ENCODE measurements at regions not wholly inside any gene's neighbourhood (a gene's known extent, or its start where the extent isn't known, plus 50 kb on each side); places are given as distances from the start of the nearest gene placed in this dataset.
"Not testable (repeated sequence)": the region's sequence is repeated elsewhere in the genome, so short reads cannot be mapped to it uniquely, and the experiment has no call there.

DNA sequence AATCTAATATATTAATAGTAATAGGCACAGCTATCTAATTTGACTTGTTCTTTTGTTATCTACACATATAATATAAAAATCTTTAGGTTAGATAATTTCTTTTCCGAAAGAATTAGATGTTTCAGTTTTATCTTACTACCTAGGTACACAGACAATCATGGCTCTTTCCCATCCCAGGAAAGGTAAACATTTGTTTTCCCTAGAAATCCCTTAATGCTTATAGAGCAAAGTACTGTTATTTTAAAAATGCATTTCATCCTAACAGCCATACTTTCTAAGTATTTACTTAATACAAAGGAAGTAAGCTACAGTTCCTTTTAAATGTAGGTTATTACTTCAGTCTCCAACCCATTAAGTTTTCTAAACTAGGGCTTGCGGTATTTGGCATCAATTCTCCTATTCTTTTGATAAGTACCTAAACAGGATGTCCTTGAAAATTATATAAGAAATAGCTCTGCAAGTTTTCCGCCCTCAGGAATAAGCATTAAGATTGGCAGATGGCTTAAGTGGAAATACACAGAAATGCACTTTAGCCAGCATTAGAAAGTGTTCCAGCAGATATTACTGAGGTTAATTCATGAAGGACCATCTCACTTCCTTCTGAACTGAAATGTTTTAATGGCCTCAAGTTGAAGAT lies 616.2 kb upstream of the SPRY2 start:
- H3K9ac ChIP-seq (ENCODE audit: low read length in 2 of 2), result no peak overlapping the region
- no peak overlapping the region for H3K4me3 ChIP-seq (ENCODE audit: low read length in 2 of 2)
- no peaks in the 10 kb centered on the region for H3K9me3 ChIP-seq (ENCODE audit: control insufficient read depth in 2 of 2, low read length in 2 of 2)
- H3K27me3 ChIP-seq (ENCODE audit: control insufficient read depth in 1 of 2, insufficient read depth in 2 of 2, low read length in 2 of 2), result no peaks in the 10 kb centered on the region
- no peak overlapping the region for H3K27ac ChIP-seq (ENCODE audit: low read length)
- no peaks in the 10 kb centered on the region for H3K4me1 ChIP-seq (ENCODE audit: control insufficient read depth, insufficient read depth, low read length)
- no peaks in the 10 kb centered on the region for H3K36me3 ChIP-seq (ENCODE audit: control insufficient read depth in 2 of 2, insufficient read depth in 2 of 2, low read length in 2 of 2)

DNA sequence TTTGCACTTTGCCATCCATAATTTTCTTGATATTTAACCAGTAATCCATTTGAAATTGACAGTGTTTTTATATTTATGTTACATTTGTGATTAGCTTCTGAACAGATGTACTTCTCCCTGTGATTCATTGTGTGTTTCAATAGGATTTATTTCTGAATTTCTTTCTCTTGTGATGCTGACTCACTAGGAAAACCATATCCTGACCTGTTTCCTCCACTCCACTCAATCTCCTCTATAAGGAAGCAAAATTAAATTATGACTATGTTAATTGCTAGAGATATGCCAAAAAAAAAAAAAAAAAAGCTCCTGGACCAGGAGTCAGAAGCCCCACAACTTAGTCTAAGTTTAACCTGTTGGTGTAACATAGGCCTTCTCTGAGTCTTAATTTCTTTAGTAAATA lies 614.6 kb upstream of the SPRY2 start:
- no peaks in the 10 kb centered on the region for H3K36me3 ChIP-seq (ENCODE audit: control insufficient read depth in 2 of 2, insufficient read depth in 2 of 2, low read length in 2 of 2)
- H3K27ac ChIP-seq (ENCODE audit: low read length), result no peak overlapping the region
- H3K4me3 ChIP-seq (ENCODE audit: low read length in 2 of 2), result no peak overlapping the region
- H3K4me1 ChIP-seq (ENCODE audit: control insufficient read depth, insufficient read depth, low read length), result no peaks in the 10 kb centered on the region
- H3K9me3 ChIP-seq (ENCODE audit: control insufficient read depth in 2 of 2, low read length in 2 of 2), result no peaks in the 10 kb centered on the region
- H3K27me3 ChIP-seq (ENCODE audit: control insufficient read depth in 1 of 2, insufficient read depth in 2 of 2, low read length in 2 of 2), result no peaks in the 10 kb centered on the region
- H3K9ac ChIP-seq (ENCODE audit: low read length in 2 of 2), result no peak overlapping the region

DNA sequence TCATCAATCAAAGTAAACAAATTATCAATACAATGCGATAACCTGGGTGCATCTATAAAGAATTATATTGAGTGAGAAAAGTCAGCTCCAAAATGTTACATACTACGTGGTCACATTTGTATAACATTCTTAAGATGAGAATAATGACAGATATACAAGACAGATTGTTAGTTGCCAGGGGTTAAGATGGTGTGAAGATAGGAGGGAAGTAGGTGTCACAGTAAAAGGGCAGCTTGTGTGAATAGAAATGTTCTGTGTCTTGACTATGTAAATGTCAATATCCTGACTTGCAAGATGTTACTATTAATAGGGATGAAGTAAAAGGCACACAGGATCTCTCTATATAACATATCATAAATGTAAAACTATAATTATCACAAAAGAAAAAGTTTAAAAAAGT lies 611.2 kb upstream of the SPRY2 start:
- Histone ChIP-seq H3K4me1 (ENCODE audit: control insufficient read depth, insufficient read depth, low read length) (no peaks in the 10 kb centered on the region), H3K27ac (ENCODE audit: low read length) (no peak overlapping the region), H3K4me3 (ENCODE audit: low read length in 2 of 2) (no peak overlapping the region), H3K9me3 (ENCODE audit: control insufficient read depth in 2 of 2, low read length in 2 of 2) (no peaks in the 10 kb centered on the region), H3K27me3 (ENCODE audit: control insufficient read depth in 1 of 2, insufficient read depth in 2 of 2, low read length in 2 of 2) (no peaks in the 10 kb centered on the region), H3K9ac (ENCODE audit: low read length in 2 of 2) (no peak overlapping the region), H3K36me3 (ENCODE audit: control insufficient read depth in 2 of 2, insufficient read depth in 2 of 2, low read length in 2 of 2) (no peaks in the 10 kb centered on the region)

DNA sequence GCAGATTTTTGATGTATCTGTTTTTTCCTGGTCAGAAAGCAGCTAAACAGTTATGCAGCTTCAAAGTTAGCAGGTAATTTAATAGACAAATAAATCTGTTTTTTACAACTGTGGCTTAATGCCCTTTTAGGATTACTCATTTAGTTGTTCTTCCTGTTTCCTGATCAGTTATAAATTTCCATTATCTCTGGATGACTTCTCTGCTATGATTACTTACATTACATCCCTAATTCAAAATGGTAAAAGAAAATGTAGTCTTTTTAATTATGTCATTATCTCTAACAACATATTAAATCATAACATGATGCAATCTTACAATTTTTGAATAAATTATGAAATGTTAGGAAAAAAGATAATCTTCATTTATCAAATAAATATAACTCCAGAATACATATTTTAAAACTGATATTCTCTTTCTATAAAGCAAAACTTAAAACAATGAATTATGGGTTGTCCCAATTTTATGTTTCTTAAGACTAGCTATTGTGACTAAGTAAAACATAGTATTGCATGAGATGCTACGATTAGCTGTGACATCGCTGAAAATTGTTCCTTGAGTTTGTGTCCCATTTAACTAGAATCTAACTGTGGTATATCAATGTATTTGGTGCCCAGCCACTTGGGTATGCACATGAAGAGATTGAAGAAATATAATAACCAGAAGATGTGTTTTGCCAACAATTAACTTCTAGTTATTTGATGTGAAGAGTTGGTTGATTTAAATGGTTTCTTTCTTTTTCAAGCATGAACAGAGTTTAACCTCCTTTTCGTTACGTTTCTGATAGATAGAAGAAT lies 605.3 kb upstream of the SPRY2 start:
- Histone ChIP-seq H3K4me1 (ENCODE audit: control insufficient read depth, insufficient read depth, low read length) (no peaks in the 10 kb centered on the region), H3K9ac (ENCODE audit: low read length in 2 of 2) (no peak overlapping the region), H3K27me3 (ENCODE audit: control insufficient read depth in 1 of 2, insufficient read depth in 2 of 2, low read length in 2 of 2) (no peaks in the 10 kb centered on the region), H3K36me3 (ENCODE audit: control insufficient read depth in 2 of 2, insufficient read depth in 2 of 2, low read length in 2 of 2) (no peaks in the 10 kb centered on the region), H3K9me3 (ENCODE audit: control insufficient read depth in 2 of 2, low read length in 2 of 2) (no peaks in the 10 kb centered on the region), H3K4me3 (ENCODE audit: low read length in 2 of 2) (no peak overlapping the region), H3K27ac (ENCODE audit: low read length) (no peak overlapping the region)

DNA sequence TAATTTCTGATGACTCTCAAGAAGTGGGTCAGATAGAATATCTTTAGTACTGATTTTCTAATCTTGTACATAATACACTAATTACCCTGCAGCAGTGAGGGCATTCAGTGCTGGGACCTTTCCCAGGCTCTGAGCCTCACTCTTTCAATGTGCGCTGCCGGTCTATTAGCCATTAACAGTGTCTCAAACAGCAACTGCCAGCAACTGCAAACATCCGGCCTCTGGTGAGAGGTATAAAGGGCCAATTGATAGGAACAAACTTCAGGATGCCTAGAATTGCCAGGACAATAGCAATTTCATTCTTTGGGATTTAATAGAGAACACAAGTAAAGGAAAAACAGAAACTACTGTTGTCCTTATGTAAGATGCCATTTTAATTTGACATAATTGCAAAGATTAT lies 604.4 kb upstream of the SPRY2 start:
- no peak overlapping the region for H3K9ac ChIP-seq (ENCODE audit: low read length in 2 of 2)
- no peaks in the 10 kb centered on the region for H3K36me3 ChIP-seq (ENCODE audit: control insufficient read depth in 2 of 2, insufficient read depth in 2 of 2, low read length in 2 of 2)
- H3K27me3 ChIP-seq (ENCODE audit: control insufficient read depth in 1 of 2, insufficient read depth in 2 of 2, low read length in 2 of 2), result no peaks in the 10 kb centered on the region
- H3K4me3 ChIP-seq (ENCODE audit: low read length in 2 of 2), result no peak overlapping the region
- H3K9me3 ChIP-seq (ENCODE audit: control insufficient read depth in 2 of 2, low read length in 2 of 2), result no peaks in the 10 kb centered on the region
- H3K27ac ChIP-seq (ENCODE audit: low read length), result no peak overlapping the region
- H3K4me1 ChIP-seq (ENCODE audit: control insufficient read depth, insufficient read depth, low read length), result no peaks in the 10 kb centered on the region

DNA sequence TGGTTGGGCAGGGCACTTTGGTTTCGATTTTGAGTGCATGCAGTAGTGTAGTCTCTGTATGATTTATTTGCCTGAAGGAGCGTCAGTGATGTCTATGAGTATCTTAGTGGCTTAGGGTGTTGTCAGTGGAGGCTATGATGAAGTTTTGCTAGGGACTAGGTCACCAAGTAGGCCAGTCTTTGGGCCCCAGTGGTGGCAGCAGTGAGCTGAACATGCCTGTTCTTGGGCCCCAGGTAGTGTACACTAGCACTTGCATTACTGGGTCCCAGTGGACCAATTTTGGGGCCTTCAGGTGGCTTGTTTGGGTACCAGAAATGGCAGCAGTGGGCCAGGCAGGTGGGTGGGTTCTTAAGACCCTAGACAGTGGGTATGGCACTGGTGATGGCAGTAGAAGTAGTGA lies 598.7 kb upstream of the SPRY2 start:
- no peak overlapping the region for H3K27ac ChIP-seq (ENCODE audit: low read length)
- no peaks in the 10 kb centered on the region for H3K27me3 ChIP-seq (ENCODE audit: control insufficient read depth in 1 of 2, insufficient read depth in 2 of 2, low read length in 2 of 2)
- H3K4me1 ChIP-seq (ENCODE audit: control insufficient read depth, insufficient read depth, low read length), result no peaks in the 10 kb centered on the region
- H3K36me3 ChIP-seq (ENCODE audit: control insufficient read depth in 2 of 2, insufficient read depth in 2 of 2, low read length in 2 of 2), result no peaks in the 10 kb centered on the region
- no peak overlapping the region for H3K9ac ChIP-seq (ENCODE audit: low read length in 2 of 2)
- no peaks in the 10 kb centered on the region for H3K9me3 ChIP-seq (ENCODE audit: control insufficient read depth in 2 of 2, low read length in 2 of 2)
- no peak overlapping the region for H3K4me3 ChIP-seq (ENCODE audit: low read length in 2 of 2)

DNA sequence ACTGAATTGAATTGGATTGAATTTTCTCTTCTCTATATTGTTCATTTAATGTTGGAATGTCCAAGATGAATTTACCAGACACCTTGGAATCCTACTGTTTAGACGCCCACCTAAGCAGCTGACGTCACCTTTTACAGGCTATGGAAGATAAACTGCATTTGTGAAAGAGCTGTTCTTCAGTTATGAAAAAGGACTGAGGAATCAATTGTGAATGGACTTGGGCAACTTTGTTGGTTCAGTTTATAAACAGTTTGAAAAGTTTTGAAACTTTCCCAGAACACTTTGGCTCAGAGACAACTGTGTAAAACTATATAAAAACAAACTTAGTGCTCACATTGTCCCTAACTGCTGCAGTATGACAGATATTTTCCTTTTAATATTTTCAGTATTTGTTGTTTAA lies 590.8 kb upstream of the SPRY2 start:
- H3K9ac ChIP-seq (ENCODE audit: low read length in 2 of 2), result no peak overlapping the region
- no peak overlapping the region for H3K27ac ChIP-seq (ENCODE audit: low read length)

DNA sequence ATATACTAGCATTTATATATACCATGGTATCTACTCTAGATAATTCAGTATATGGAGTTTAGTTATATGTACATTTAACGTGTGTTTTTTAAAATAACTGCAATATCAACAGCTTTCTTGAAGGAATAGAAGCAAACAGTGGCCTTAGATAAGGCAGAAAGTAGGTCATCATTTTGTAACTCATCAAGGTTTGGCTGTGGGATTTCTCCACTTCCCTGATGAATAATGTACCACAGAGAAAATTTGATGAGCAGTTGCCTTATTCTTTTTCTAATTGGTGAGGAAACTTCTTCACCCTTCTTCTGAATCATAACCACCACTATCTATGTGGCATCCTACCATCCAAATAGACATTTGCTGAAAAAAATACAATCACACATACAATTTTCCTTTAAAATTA lies 590.2 kb upstream of the SPRY2 start:
- Histone ChIP-seq H3K36me3 (ENCODE audit: control insufficient read depth in 2 of 2, insufficient read depth in 2 of 2, low read length in 2 of 2) (no peaks in the 10 kb centered on the region), H3K4me3 (ENCODE audit: low read length in 2 of 2) (no peak overlapping the region), H3K27me3 (ENCODE audit: control insufficient read depth in 1 of 2, insufficient read depth in 2 of 2, low read length in 2 of 2) (no peaks in the 10 kb centered on the region), H3K4me1 (ENCODE audit: control insufficient read depth, insufficient read depth, low read length) (no peaks in the 10 kb centered on the region), H3K9ac (ENCODE audit: low read length in 2 of 2) (no peak overlapping the region), H3K9me3 (ENCODE audit: control insufficient read depth in 2 of 2, low read length in 2 of 2) (no peaks in the 10 kb centered on the region), H3K27ac (ENCODE audit: low read length) (no peak overlapping the region)

More for the DNA sequence above, 590.8 kb upstream of the SPRY2 start:
- Histone ChIP-seq H3K27me3 (ENCODE audit: control insufficient read depth in 1 of 2, insufficient read depth in 2 of 2, low read length in 2 of 2) (no peaks in the 10 kb centered on the region), H3K9me3 (ENCODE audit: control insufficient read depth in 2 of 2, low read length in 2 of 2) (no peaks in the 10 kb centered on the region), H3K4me3 (ENCODE audit: low read length in 2 of 2) (no peak overlapping the region), H3K36me3 (ENCODE audit: control insufficient read depth in 2 of 2, insufficient read depth in 2 of 2, low read length in 2 of 2) (no peaks in the 10 kb centered on the region), H3K4me1 (ENCODE audit: control insufficient read depth, insufficient read depth, low read length) (no peaks in the 10 kb centered on the region)

DNA sequence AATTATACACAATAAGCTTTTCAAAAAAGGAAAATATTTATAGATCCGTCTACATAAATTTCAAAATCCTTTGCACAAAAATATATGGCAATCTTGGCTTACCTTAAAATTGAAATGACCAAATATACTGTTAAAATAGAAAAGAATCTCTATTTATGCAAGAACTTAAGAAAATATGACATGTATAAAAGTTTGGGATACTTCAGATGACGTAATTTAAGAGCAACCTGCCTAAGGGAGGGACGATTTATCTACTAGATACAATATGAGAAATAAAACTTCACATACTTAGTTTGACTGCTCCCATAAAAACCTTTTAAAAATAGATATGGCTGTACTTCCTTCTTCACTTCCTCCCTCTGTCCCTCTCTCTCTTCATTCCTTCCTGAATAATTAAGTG lies 587.3 kb upstream of the SPRY2 start:
- H3K36me3 ChIP-seq (ENCODE audit: control insufficient read depth in 2 of 2, insufficient read depth in 2 of 2, low read length in 2 of 2), result no peaks in the 10 kb centered on the region
- H3K9ac ChIP-seq (ENCODE audit: low read length in 2 of 2), result no peak overlapping the region
- H3K4me3 ChIP-seq (ENCODE audit: low read length in 2 of 2), result no peak overlapping the region
- H3K9me3 ChIP-seq (ENCODE audit: control insufficient read depth in 2 of 2, low read length in 2 of 2), result no peaks in the 10 kb centered on the region
- no peaks in the 10 kb centered on the region for H3K4me1 ChIP-seq (ENCODE audit: control insufficient read depth, insufficient read depth, low read length)
- no peaks in the 10 kb centered on the region for H3K27me3 ChIP-seq (ENCODE audit: control insufficient read depth in 1 of 2, insufficient read depth in 2 of 2, low read length in 2 of 2)
- no peak overlapping the region for H3K27ac ChIP-seq (ENCODE audit: low read length)

DNA sequence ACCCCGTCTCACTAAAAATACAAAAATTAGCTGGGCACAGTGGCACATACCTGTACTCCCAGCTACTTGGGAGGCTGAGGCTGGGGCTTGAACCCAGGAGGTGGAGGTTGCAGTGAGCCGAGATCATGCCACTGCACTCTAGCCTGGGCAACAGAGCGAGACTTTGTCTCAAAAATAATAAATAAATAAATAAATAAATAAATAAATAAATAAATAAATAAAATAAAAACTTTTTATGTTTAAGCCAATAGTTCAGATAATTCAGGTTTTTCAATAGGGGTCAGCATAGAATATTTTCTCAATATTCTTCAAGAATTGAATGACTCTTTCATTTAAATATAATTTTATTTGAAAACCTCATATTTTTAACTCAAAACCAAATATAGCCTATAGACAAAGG lies 585.1 kb upstream of the SPRY2 start:
- H3K27ac ChIP-seq (ENCODE audit: low read length); H3K9me3 ChIP-seq (ENCODE audit: control insufficient read depth in 2 of 2, low read length in 2 of 2); H3K27me3 ChIP-seq (ENCODE audit: control insufficient read depth in 1 of 2, insufficient read depth in 2 of 2, low read length in 2 of 2); H3K4me1 ChIP-seq (ENCODE audit: control insufficient read depth, insufficient read depth, low read length); H3K4me3 ChIP-seq (ENCODE audit: low read length in 2 of 2); H3K36me3 ChIP-seq (ENCODE audit: control insufficient read depth in 2 of 2, insufficient read depth in 2 of 2, low read length in 2 of 2); H3K9ac ChIP-seq (ENCODE audit: low read length in 2 of 2): not testable (repeated sequence)

DNA sequence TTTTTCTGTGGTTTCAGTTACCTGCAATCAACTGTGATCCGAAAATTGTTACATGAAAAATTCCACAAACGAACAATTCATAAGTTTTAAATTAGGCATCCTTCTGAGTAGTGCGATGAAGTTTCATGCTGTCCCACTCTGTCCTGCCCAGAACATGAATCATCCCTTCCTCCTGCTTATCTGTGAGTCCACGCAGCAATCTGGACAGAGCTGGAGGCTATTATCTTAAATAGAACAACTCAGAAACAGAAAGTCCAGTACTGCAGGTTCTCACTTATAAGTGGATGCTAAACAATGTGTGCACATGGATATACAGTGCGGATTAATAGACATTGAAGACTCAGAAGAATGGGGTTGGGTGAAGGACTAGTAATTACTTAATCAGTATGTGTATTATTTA lies 583.7 kb upstream of the SPRY2 start:
- H3K36me3 ChIP-seq (ENCODE audit: control insufficient read depth in 2 of 2, insufficient read depth in 2 of 2, low read length in 2 of 2), result no peaks in the 10 kb centered on the region
- no peak overlapping the region for H3K27ac ChIP-seq (ENCODE audit: low read length)
- no peak overlapping the region for H3K9ac ChIP-seq (ENCODE audit: low read length in 2 of 2)
- no peak overlapping the region for H3K4me3 ChIP-seq (ENCODE audit: low read length in 2 of 2)
- H3K27me3 ChIP-seq (ENCODE audit: control insufficient read depth in 1 of 2, insufficient read depth in 2 of 2, low read length in 2 of 2), result no peaks in the 10 kb centered on the region
- H3K4me1 ChIP-seq (ENCODE audit: control insufficient read depth, insufficient read depth, low read length), result no peaks in the 10 kb centered on the region
- no peaks in the 10 kb centered on the region for H3K9me3 ChIP-seq (ENCODE audit: control insufficient read depth in 2 of 2, low read length in 2 of 2)

All from stomach smooth muscle (tissue), 2 donors.